Mucosa of gallbladder (tissue), 1 donor: ENCODE measurements at regions not wholly inside any gene's neighbourhood (a gene's known extent, or its start where the extent isn't known, plus 50 kb on each side); places are given as distances from the start of the nearest gene placed in this dataset.
A peak's percentile ranks its signal among the peaks of the same experiment; 100 is the strongest.

ENCODE experiments used
- DNase-seq: peaks from one replicate; pipeline ENCODE4 v3.0.0-alpha.2; 2020; ENCODE audit warnings: low spot score
- donor health status: DM: no; HTN: no; CAD: no.

- DNase-seq = no peak
Observed at GRCh38 chr11:80103142-80103859, 662.5 kb upstream of the TENM4 start.

GRCh38 chr11:80097146-80097545 lies 656.3 kb upstream of the TENM4 start:
- DNase-seq = peak; percentile 49

- peak; percentile 42 for DNase-seq
Observed at GRCh38 chr11:80096736-80097135, 655.9 kb upstream of the TENM4 start.

GRCh38 chr11:80086496-80087055 lies 645.7 kb upstream of the TENM4 start:
- no peak for DNase-seq

GRCh38 chr11:80085563-80085962 lies 644.7 kb upstream of the TENM4 start:
- DNase-seq = no peak

- DNase-seq = peak; percentile 44
Observed at GRCh38 chr11:80084608-80085007, 643.8 kb upstream of the TENM4 start.

GRCh38 chr11:80083531-80083951 lies 642.7 kb upstream of the TENM4 start:
- no peak for DNase-seq

- DNase-seq = no peak
Observed at GRCh38 chr11:80082406-80082805, 641.6 kb upstream of the TENM4 start.

- DNase-seq = no peak
Observed at GRCh38 chr11:80077113-80077512, 636.3 kb upstream of the TENM4 start.

- DNase-seq = no peak
Observed at GRCh38 chr11:80074837-80075236, 634.0 kb upstream of the TENM4 start.

GRCh38 chr11:80066291-80066690 lies 625.5 kb upstream of the TENM4 start:
- no peak for DNase-seq

GRCh38 chr11:80065086-80065485 lies 624.3 kb upstream of the TENM4 start:
- no peak for DNase-seq

GRCh38 chr11:80061056-80061455 lies 620.2 kb upstream of the TENM4 start:
- DNase-seq = no peak

- DNase-seq = no peak
Observed at GRCh38 chr11:80054582-80055165, 613.8 kb upstream of the TENM4 start.

- DNase-seq = no peak
Observed at GRCh38 chr11:80048513-80048912, 607.7 kb upstream of the TENM4 start.

GRCh38 chr11:80041136-80042000 lies 600.5 kb upstream of the TENM4 start:
- no peak for DNase-seq

GRCh38 chr11:80034801-80035200 lies 594.0 kb upstream of the TENM4 start:
- no peak for DNase-seq

GRCh38 chr11:80031014-80031600 lies 590.3 kb upstream of the TENM4 start:
- DNase-seq = no peak

GRCh38 chr11:80028998-80029397 lies 588.2 kb upstream of the TENM4 start:
- no peak for DNase-seq

- DNase-seq = no peak
Observed at GRCh38 chr11:80024119-80024518, 583.3 kb upstream of the TENM4 start.

- no peak for DNase-seq
Observed at GRCh38 chr11:80023386-80023785, 582.6 kb upstream of the TENM4 start.

GRCh38 chr11:80010536-80010935 lies 569.7 kb upstream of the TENM4 start:
- no peak for DNase-seq
